ENCODE measurements at regions not wholly inside any gene's neighbourhood (a gene's known extent, or its start where the extent isn't known, plus 50 kb on each side); places are given as distances from the start of the nearest gene placed in this dataset.

GRCh38 chr14:89586258-89587135, 169.5 kb upstream of the FOXN3 start:
- H3K4me3 ChIP-seq, result no peak overlapping the region
- no peaks in the 10 kb centered on the region for H3K36me3 ChIP-seq (replicated peaks in 1 of 2; ENCODE audit: insufficient read depth in 1 of 2, low read depth in 2 of 2)
- ATAC-seq, result no peak
- H3K27ac ChIP-seq, result no peak overlapping the region
- H3K4me1 ChIP-seq, result peaks cover 14% of the 10 kb centered on the region
- no peak for TF ChIP-seq CTCF (IDR thresholded peaks at IDR 0.05)
- no peak for TF ChIP-seq POLR2A (IDR thresholded peaks at IDR 0.05)
- no peaks in the 10 kb centered on the region for H3K9me3 ChIP-seq
- intact Hi-C loops (cut with DNase I), result no loop called here
- H3K27me3 ChIP-seq, result no peaks in the 10 kb centered on the region
- DNase-seq, result peak in 1 of 4 donors; percentile 40
- WGBS, 2 donors, result 90 to 91% methylated on average over 5 of the region's 5 CpGs

- H3K27me3 ChIP-seq, result no peaks in the 10 kb centered on the region
- H3K9me3 ChIP-seq, result no peaks in the 10 kb centered on the region
- WGBS, 2 donors, result 72 to 89% methylated on average over 4 of the region's 4 CpGs
- no peak overlapping the region for H3K4me3 ChIP-seq
- intact Hi-C loops (cut with DNase I), result no loop called here
- peaks cover 6% of the 10 kb centered on the region for H3K4me1 ChIP-seq
- no peak for TF ChIP-seq POLR2A (IDR thresholded peaks at IDR 0.05)
- ATAC-seq (no peak), DNase-seq (peak in 1 of 4 donors; percentile 43)
- H3K27ac ChIP-seq, result no peak overlapping the region
- H3K36me3 ChIP-seq (replicated peaks in 1 of 2; ENCODE audit: insufficient read depth in 1 of 2, low read depth in 2 of 2), result no peaks in the 10 kb centered on the region
These were observed 161.1 kb upstream of the FOXN3 start for GRCh38 chr14:89578156-89578555.

- no peaks in the 10 kb centered on the region for H3K27me3 ChIP-seq
- no peak for ATAC-seq
- no peak overlapping the region for H3K4me3 ChIP-seq
- H3K9me3 ChIP-seq, result no peaks in the 10 kb centered on the region
- DNase-seq, result no peak
- WGBS, 2 donors, result 79 to 80% methylated on average over 8 of the region's 8 CpGs
- no peak overlapping the region for H3K27ac ChIP-seq
- intact Hi-C loops (cut with DNase I), result no loop called here
- H3K4me1 ChIP-seq, result peaks cover 14% of the 10 kb centered on the region
- no peaks in the 10 kb centered on the region for H3K36me3 ChIP-seq (replicated peaks in 1 of 2; ENCODE audit: insufficient read depth in 1 of 2, low read depth in 2 of 2)
- no peak for TF ChIP-seq CTCF (IDR thresholded peaks at IDR 0.05)
- no peak for TF ChIP-seq POLR2A (IDR thresholded peaks at IDR 0.05)
These were observed 159.9 kb upstream of the FOXN3 start for GRCh38 chr14:89576960-89577359.

GRCh38 chr14:89576145-89576927, 159.3 kb upstream of the FOXN3 start:
- no peak overlapping the region for H3K27ac ChIP-seq

More at GRCh38 chr14:89576145-89576927, 159.3 kb upstream of the FOXN3 start:
- ATAC-seq (no peak), DNase-seq (peak in 1 of 4 donors; percentile 46)
- Histone ChIP-seq H3K27me3 (no peaks in the 10 kb centered on the region), H3K9me3 (no peaks in the 10 kb centered on the region), H3K36me3 (replicated peaks in 1 of 2; ENCODE audit: insufficient read depth in 1 of 2, low read depth in 2 of 2) (no peaks in the 10 kb centered on the region), H3K4me1 (peaks cover 14% of the 10 kb centered on the region), H3K4me3 (no peak overlapping the region)
- no peak for TF ChIP-seq POLR2A (IDR thresholded peaks at IDR 0.05)
- TF ChIP-seq CTCF (IDR thresholded peaks at IDR 0.05), result no peak
- intact Hi-C loops (cut with DNase I), result no loop called here
- 62 to 81% methylated on average over 14 of the region's 14 CpGs for WGBS, 2 donors

All from body of pancreas (tissue), 4 donors.